ENCODE measurements at regions not wholly inside any gene's neighbourhood (a gene's known extent, or its start where the extent isn't known, plus 50 kb on each side); places are given as distances from the start of the nearest gene placed in this dataset.

DNA sequence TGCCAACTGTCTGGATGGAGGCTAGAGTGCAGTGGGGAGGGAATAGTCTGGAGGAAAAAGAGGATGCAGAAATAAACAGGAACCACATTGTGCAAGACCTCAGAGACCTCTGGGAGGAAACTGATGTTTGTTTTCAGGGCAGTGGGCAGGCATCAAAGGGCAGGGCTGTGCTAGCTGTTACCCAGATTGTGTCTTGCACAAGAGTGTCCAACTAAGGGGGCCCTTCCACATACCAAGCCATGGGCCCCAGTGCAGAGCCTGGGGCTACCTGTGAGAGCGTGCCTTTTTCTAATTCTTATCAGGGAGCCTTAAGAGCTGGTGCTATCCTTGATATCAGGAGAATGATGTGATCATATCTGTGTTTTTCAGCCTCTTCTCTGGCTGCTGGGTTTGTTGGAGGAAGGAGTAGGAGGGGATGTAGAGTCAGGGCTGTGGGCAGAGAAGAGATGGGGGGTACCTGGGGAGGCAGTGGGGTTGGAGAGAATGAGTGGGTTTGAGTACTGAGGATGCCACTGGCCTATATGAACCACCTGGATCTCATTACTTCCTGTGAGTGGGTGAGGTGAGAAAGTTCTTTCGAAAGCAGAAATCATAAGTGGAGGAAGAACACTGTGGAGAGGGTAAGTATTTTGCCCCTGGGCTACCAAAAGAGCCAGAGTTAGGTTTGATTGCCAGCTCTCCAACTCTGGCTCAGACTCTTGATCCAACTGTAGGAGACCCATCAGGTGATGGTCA, 259.2 kb upstream of the CRY1 start (continued):
- TF ChIP-seq PATZ1 (CRISPR knock-in tag; IDR thresholded peaks at IDR 0.05) (peak; percentile 94), ZNF567 (CRISPR knock-in tag; IDR thresholded peaks at IDR 0.05; ENCODE audit: borderline replicate concordance) (no peak), RAD51 (IDR thresholded peaks at IDR 0.05; ENCODE audit: borderline replicate concordance) (no peak), ZFY (CRISPR knock-in tag; IDR thresholded peaks at IDR 0.05) (no peak), ZNF180 (CRISPR knock-in tag; IDR thresholded peaks at IDR 0.05; ENCODE audit: borderline replicate concordance, low read depth) (no peak), ELF3 (CRISPR knock-in tag; IDR thresholded peaks at IDR 0.05) (peak; percentile 98), ZNF577 (CRISPR knock-in tag; IDR thresholded peaks at IDR 0.05; ENCODE audit: borderline replicate concordance, low read depth) (no peak), ASH2L (IDR thresholded peaks at IDR 0.05; ENCODE audit: insufficient read length, low read depth, low read length) (no peak), ZNF562 (CRISPR knock-in tag; IDR thresholded peaks at IDR 0.05; ENCODE audit: borderline replicate concordance) (no peak), NR2F1 (CRISPR knock-in tag; IDR thresholded peaks at IDR 0.05) (peak in 1 of 2 experiments; percentile 63; a peak in 1 of 4 replicates), ZNF83 (CRISPR knock-in tag; IDR thresholded peaks at IDR 0.05; ENCODE audit: borderline replicate concordance) (no peak), ZBTB42 (CRISPR knock-in tag; IDR thresholded peaks at IDR 0.05) (no peak), ZNF790 (CRISPR knock-in tag; IDR thresholded peaks at IDR 0.05; ENCODE audit: borderline replicate concordance) (no peak), TBX3 (IDR thresholded peaks at IDR 0.05; ENCODE audit: borderline replicate concordance) (no peak), NR2C2 (CRISPR knock-in tag; IDR thresholded peaks at IDR 0.05; ENCODE audit: borderline replicate concordance) (peak; percentile 50; the same call in 1 of the 2 replicates), ZNF280B (CRISPR knock-in tag; IDR thresholded peaks at IDR 0.05; ENCODE audit: borderline replicate concordance) (no peak), FOXM1 (CRISPR knock-in tag; IDR thresholded peaks at IDR 0.05) (no peak), ZFYVE20 (CRISPR knock-in tag; IDR thresholded peaks at IDR 0.05; ENCODE audit: borderline replicate concordance, low read depth) (no peak), PHF8 (CRISPR knock-in tag; IDR thresholded peaks at IDR 0.05) (no peak), MAFF (IDR thresholded peaks at IDR 0.05; ENCODE audit: low read depth, low read length) (no peak), ZFX (CRISPR knock-in tag; IDR thresholded peaks at IDR 0.05; ENCODE audit: low read depth) (peak; percentile 44; the same call in 1 of the 2 replicates), HNRNPH1 (optimal IDR thresholded peaks at IDR 0.05; ENCODE audit: low read depth, low read length) (no peak), ZNF430 (CRISPR knock-in tag; IDR thresholded peaks at IDR 0.05) (no peak)
- TF ChIP-seq, protein P1, sequence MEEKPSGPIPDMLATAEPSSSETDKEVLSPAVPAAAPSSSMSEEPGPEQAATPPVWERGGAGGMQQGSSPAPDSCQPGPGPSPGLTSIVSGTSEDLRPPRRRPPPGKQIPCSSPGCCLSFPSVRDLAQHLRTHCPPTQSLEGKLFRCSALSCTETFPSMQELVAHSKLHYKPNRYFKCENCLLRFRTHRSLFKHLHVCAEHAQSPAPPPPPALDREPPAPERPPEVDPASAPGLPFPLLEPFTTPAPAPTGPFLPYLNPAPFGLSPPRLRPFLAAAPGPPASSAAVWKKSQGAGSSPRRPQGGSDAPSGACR (CRISPR knock-in tag; IDR thresholded peaks at IDR 0.05): peak; percentile 31; the same call in 1 of the 2 replicates
- TF ChIP-seq, protein P2, sequence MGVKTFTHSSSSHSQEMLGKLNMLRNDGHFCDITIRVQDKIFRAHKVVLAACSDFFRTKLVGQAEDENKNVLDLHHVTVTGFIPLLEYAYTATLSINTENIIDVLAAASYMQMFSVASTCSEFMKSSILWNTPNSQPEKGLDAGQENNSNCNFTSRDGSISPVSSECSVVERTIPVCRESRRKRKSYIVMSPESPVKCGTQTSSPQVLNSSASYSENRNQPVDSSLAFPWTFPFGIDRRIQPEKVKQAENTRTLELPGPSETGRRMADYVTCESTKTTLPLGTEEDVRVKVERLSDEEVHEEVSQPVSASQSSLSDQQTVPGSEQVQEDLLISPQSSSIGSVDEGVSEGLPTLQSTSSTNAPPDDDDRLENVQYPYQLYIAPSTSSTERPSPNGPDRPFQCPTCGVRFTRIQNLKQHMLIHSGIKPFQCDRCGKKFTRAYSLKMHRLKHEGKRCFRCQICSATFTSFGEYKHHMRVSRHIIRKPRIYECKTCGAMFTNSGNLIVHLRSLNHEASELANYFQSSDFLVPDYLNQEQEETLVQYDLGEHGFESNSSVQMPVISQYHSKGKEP (CRISPR knock-in tag; IDR thresholded peaks at IDR 0.05): no peak
